NK-92 treated with Interleukin-12 subunit alpha and Interleukin-12 subunit beta, amount 100 ng/mL, for 24 hours (cell line): ENCODE measurements at regions not wholly inside any gene's neighbourhood (a gene's known extent, or its start where the extent isn't known, plus 50 kb on each side); places are given as distances from the start of the nearest gene placed in this dataset.

Experiments
- DNase-seq: peaks from one replicate; lab custom pipeline; 2025; lab: John Stamatoyannopoulos, UW

GRCh38 chr1:227370533-227371254 is 52.4 kb upstream of the CDC42BPA start:
- DNase-seq = no peak

- no peak for DNase-seq
Measured at GRCh38 chr1:227369102-227369760, 50.9 kb upstream of the CDC42BPA start.
